ENCODE measurements at regions not wholly inside any gene's neighbourhood (a gene's known extent, or its start where the extent isn't known, plus 50 kb on each side); places are given as distances from the start of the nearest gene placed in this dataset.

GRCh38 chr2:457262-457661, 169.4 kb upstream of the ALKAL2 start:
- H3K27ac ChIP-seq = no peak overlapping the region
- H3K4me3 ChIP-seq = no peak overlapping the region
- H3K9me3 ChIP-seq = no peaks in the 10 kb centered on the region
- no peaks in the 10 kb centered on the region for H3K27me3 ChIP-seq (replicated peaks; ENCODE audit: insufficient read depth)
- no peak for TF ChIP-seq CTCF (IDR thresholded peaks at IDR 0.05)
- ATAC-seq (ENCODE audit: insufficient number of reproducible peaks, low FRiP score, low read depth) (no peak), DNase-seq (ENCODE audit: low spot score) (no peak)
- no peaks in the 10 kb centered on the region for H3K36me3 ChIP-seq
- no peaks in the 10 kb centered on the region for H3K4me1 ChIP-seq (ENCODE audit: control insufficient read depth in 1 of 2, low read depth in 2 of 2)

- no peak for DNase-seq (ENCODE audit: low spot score)
- no peak for TF ChIP-seq CTCF (IDR thresholded peaks at IDR 0.05)
These were observed 168.0 kb upstream of the ALKAL2 start for GRCh38 chr2:455913-456312.

GRCh38 chr2:455015-455705, 167.3 kb upstream of the ALKAL2 start:
- no peak for TF ChIP-seq CTCF (IDR thresholded peaks at IDR 0.05)
- Histone ChIP-seq H3K4me3 (no peak overlapping the region), H3K9me3 (no peaks in the 10 kb centered on the region), H3K27ac (no peak overlapping the region), H3K27me3 (replicated peaks; ENCODE audit: insufficient read depth) (no peaks in the 10 kb centered on the region), H3K4me1 (ENCODE audit: control insufficient read depth in 1 of 2, low read depth in 2 of 2) (no peaks in the 10 kb centered on the region), H3K36me3 (no peaks in the 10 kb centered on the region)
- ATAC-seq (ENCODE audit: insufficient number of reproducible peaks, low FRiP score, low read depth) (no peak), DNase-seq (ENCODE audit: low spot score) (no peak)

More at GRCh38 chr2:455913-456312, 168.0 kb upstream of the ALKAL2 start:
- Histone ChIP-seq H3K27ac (no peak overlapping the region), H3K4me1 (ENCODE audit: control insufficient read depth in 1 of 2, low read depth in 2 of 2) (no peaks in the 10 kb centered on the region), H3K36me3 (no peaks in the 10 kb centered on the region), H3K27me3 (replicated peaks; ENCODE audit: insufficient read depth) (no peaks in the 10 kb centered on the region), H3K9me3 (no peaks in the 10 kb centered on the region), H3K4me3 (no peak overlapping the region)
- no peak for ATAC-seq (ENCODE audit: insufficient number of reproducible peaks, low FRiP score, low read depth)

DNA sequence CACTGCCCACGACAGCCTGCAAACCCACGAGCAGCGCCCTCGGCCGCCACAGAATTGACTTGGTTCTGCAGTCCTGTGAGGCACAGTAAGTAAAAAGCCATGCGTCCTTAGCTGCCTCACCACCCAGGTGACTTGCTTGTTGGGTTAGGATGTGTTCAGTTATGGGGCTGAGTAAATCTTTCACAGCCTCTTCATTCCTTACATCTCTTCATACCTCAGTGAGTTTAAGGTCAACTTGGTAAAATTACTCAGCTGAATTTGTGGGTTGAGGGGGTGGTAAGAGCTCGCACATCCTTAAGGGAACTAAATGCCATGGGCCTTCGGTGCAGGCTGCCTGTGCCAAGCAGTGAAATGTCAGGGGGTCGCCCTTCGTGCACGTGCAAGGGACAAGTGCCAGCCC, 165.2 kb upstream of the ALKAL2 start:
- Histone ChIP-seq H3K4me1 (ENCODE audit: control insufficient read depth in 1 of 2, low read depth in 2 of 2) (no peaks in the 10 kb centered on the region), H3K36me3 (no peaks in the 10 kb centered on the region), H3K9me3 (no peaks in the 10 kb centered on the region), H3K27ac (no peak overlapping the region), H3K4me3 (no peak overlapping the region), H3K27me3 (replicated peaks; ENCODE audit: insufficient read depth) (no peaks in the 10 kb centered on the region)
- ATAC-seq (ENCODE audit: insufficient number of reproducible peaks, low FRiP score, low read depth) (no peak), DNase-seq (ENCODE audit: low spot score) (no peak)
- no peak for TF ChIP-seq CTCF (IDR thresholded peaks at IDR 0.05)

GRCh38 chr2:451495-451894, 163.6 kb upstream of the ALKAL2 start:
- Histone ChIP-seq H3K27me3 (replicated peaks; ENCODE audit: insufficient read depth) (no peaks in the 10 kb centered on the region), H3K9me3 (no peaks in the 10 kb centered on the region), H3K4me3 (no peak overlapping the region), H3K27ac (no peak overlapping the region), H3K4me1 (ENCODE audit: control insufficient read depth in 1 of 2, low read depth in 2 of 2) (no peaks in the 10 kb centered on the region), H3K36me3 (no peaks in the 10 kb centered on the region)
- no peak for TF ChIP-seq CTCF (IDR thresholded peaks at IDR 0.05)
- ATAC-seq (ENCODE audit: insufficient number of reproducible peaks, low FRiP score, low read depth) = no peak
- no peak for DNase-seq (ENCODE audit: low spot score)
